TTC549 (cell line): ENCODE measurements at regions not wholly inside any gene's neighbourhood (a gene's known extent, or its start where the extent isn't known, plus 50 kb on each side); places are given as distances from the start of the nearest gene placed in this dataset.

Experiments used
- FAIRE-seq: peaks from 2 replicates; lab custom pipeline; 2012; peaks lifted over from hg19 to GRCh38; lab: Jason Lieb, UNC

GRCh38 chr5:27252911-27253310, 214.5 kb upstream of the CDH9 start:
- FAIRE-seq, result no peak

GRCh38 chr5:27242258-27242626, 203.9 kb upstream of the CDH9 start:
- no peak for FAIRE-seq

GRCh38 chr5:27241564-27242257, 203.3 kb upstream of the CDH9 start:
- FAIRE-seq, result no peak

- no peak for FAIRE-seq
Observed at GRCh38 chr5:27240791-27241190, 202.4 kb upstream of the CDH9 start.

- FAIRE-seq, result no peak
Observed at GRCh38 chr5:27234916-27235315, 196.5 kb upstream of the CDH9 start.

GRCh38 chr5:27221410-27221809, 183.0 kb upstream of the CDH9 start:
- no peak for FAIRE-seq

GRCh38 chr5:27220752-27221151, 182.4 kb upstream of the CDH9 start:
- FAIRE-seq, result no peak

- no peak for FAIRE-seq
Observed at GRCh38 chr5:27217977-27218376, 179.6 kb upstream of the CDH9 start.

- no peak for FAIRE-seq
Observed at GRCh38 chr5:27217155-27217956, 179.0 kb upstream of the CDH9 start.

- no peak for FAIRE-seq
Observed at GRCh38 chr5:27216367-27216950, 178.1 kb upstream of the CDH9 start.

GRCh38 chr5:27208051-27208450, 169.7 kb upstream of the CDH9 start:
- no peak for FAIRE-seq

- no peak for FAIRE-seq
Observed at GRCh38 chr5:27191786-27192510, 153.6 kb upstream of the CDH9 start.

GRCh38 chr5:27172693-27173092, 134.3 kb upstream of the CDH9 start:
- FAIRE-seq, result no peak

- FAIRE-seq, result no peak
Observed at GRCh38 chr5:27171761-27172261, 133.4 kb upstream of the CDH9 start.

- no peak for FAIRE-seq
Observed at GRCh38 chr5:27158775-27159174, 120.4 kb upstream of the CDH9 start.

GRCh38 chr5:27158171-27158570, 119.8 kb upstream of the CDH9 start:
- no peak for FAIRE-seq

GRCh38 chr5:27144456-27144855, 106.1 kb upstream of the CDH9 start:
- no peak for FAIRE-seq

- no peak for FAIRE-seq
Observed at GRCh38 chr5:27140831-27141230, 102.4 kb upstream of the CDH9 start.

- no peak for FAIRE-seq
Observed at GRCh38 chr5:27130587-27130986, 92.2 kb upstream of the CDH9 start.

GRCh38 chr5:27129926-27130325, 91.5 kb upstream of the CDH9 start:
- FAIRE-seq, result no peak

GRCh38 chr5:27125856-27126255, 87.5 kb upstream of the CDH9 start:
- no peak for FAIRE-seq

- FAIRE-seq, result peak; percentile 53
Observed at GRCh38 chr5:27124590-27124989, 86.2 kb upstream of the CDH9 start.
